ENCODE measurements at regions not wholly inside any gene's neighbourhood (a gene's known extent, or its start where the extent isn't known, plus 50 kb on each side); places are given as distances from the start of the nearest gene placed in this dataset.

DNA sequence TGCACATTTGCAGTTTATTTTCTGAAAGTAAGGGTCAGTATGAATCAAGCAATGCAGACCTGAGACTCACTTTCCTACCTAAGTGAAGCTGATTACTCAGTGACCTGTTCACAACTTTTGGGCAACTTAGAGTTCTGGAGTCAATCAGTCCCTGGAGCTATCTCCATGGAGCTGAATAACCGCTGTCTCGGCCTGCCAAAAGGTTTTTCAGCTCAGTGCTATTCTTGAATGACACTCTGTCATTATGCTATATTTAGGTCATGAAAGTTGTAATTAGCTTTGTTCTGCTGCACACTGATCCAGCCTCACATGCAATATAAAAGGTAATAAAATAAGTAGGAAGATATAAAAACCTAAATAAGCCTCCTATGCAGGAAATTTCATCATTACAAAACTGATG is 356.0 kb downstream of the BMP2 start:
- ChIA-PET CTCF (interaction anchor here (1.0 to 1.3 kb wide), 2 partner anchors 9 to 672 kb away, joined by 3 to 5 read pairs; no protein-coding TSS in a partner anchor), POLR2A (no interaction called here)
- H3K79me2 ChIP-seq (ENCODE audit: insufficient read depth), result no peaks in the 10 kb centered on the region
- no peaks in the 10 kb centered on the region for H3K27me3 ChIP-seq (ENCODE audit: insufficient read depth)
- H3F3A ChIP-seq (replicated peaks; ENCODE audit: insufficient read depth), result no peaks in the 10 kb centered on the region
- DNase-seq, result no peak
- no peaks in the 10 kb centered on the region for H3K9me2 ChIP-seq
- WGBS (ENCODE audit: low lambda C conversion rate), result 26% methylated on average over 2 of the region's 2 CpGs
- no peak overlapping the region for H3K4me2 ChIP-seq
- H2AFZ ChIP-seq (ENCODE audit: low read depth), result no peak overlapping the region
- no peaks in the 10 kb centered on the region for H3K4me1 ChIP-seq (ENCODE audit: control insufficient read depth in 1 of 2, insufficient read depth in 2 of 2, low read depth in 1 of 2, low read length in 1 of 2)
- H3K9me3 ChIP-seq, result no peaks in the 10 kb centered on the region
- H3K9ac ChIP-seq, result no peak overlapping the region
- H3K36me3 ChIP-seq (replicated peaks in 1 of 2; ENCODE audit: control insufficient read depth in 1 of 2, insufficient read depth in 2 of 2, low read length in 1 of 2), result no peaks in the 10 kb centered on the region
- H3K4me3 ChIP-seq (ENCODE audit: low read depth in 2 of 2, low read length in 1 of 2), result no peak overlapping the region
- H3K27ac ChIP-seq (ENCODE audit: low read depth in 2 of 2, low read length in 1 of 2), result no peak overlapping the region
- H4K20me1 ChIP-seq (ENCODE audit: insufficient read depth), result no peaks in the 10 kb centered on the region
- TF ChIP-seq SMC3 (IDR thresholded peaks at IDR 0.05; ENCODE audit: low read depth, low read length), result no peak
- no peak for TF ChIP-seq NRF1 (IDR thresholded peaks at IDR 0.05; ENCODE audit: low read depth, low read length)
- TF ChIP-seq, protein P1, sequence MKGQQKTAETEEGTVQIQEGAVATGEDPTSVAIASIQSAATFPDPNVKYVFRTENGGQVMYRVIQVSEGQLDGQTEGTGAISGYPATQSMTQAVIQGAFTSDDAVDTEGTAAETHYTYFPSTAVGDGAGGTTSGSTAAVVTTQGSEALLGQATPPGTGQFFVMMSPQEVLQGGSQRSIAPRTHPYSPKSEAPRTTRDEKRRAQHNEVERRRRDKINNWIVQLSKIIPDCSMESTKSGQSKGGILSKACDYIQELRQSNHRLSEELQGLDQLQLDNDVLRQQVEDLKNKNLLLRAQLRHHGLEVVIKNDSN (IDR thresholded peaks at IDR 0.05; ENCODE audit: borderline replicate concordance, low read depth), result no peak
- no peak for TF ChIP-seq FOXJ3 (CRISPR knock-in tag; IDR thresholded peaks at IDR 0.05)
- TF ChIP-seq TCF12 (IDR thresholded peaks at IDR 0.05), result no peak
- no peak for TF ChIP-seq JUND (IDR thresholded peaks at IDR 0.05)
- TF ChIP-seq, protein P2, sequence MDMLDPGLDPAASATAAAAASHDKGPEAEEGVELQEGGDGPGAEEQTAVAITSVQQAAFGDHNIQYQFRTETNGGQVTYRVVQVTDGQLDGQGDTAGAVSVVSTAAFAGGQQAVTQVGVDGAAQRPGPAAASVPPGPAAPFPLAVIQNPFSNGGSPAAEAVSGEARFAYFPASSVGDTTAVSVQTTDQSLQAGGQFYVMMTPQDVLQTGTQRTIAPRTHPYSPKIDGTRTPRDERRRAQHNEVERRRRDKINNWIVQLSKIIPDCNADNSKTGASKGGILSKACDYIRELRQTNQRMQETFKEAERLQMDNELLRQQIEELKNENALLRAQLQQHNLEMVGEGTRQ (IDR thresholded peaks at IDR 0.05; ENCODE audit: borderline replicate concordance, low read depth, low read length), result no peak
- TF ChIP-seq, protein P3, sequence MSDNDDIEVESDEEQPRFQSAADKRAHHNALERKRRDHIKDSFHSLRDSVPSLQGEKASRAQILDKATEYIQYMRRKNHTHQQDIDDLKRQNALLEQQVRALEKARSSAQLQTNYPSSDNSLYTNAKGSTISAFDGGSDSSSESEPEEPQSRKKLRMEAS (IDR thresholded peaks at IDR 0.05; ENCODE audit: low read depth), result no peak
- TF ChIP-seq EP300 (IDR thresholded peaks at IDR 0.05; ENCODE audit: borderline replicate concordance in 1 of 2, low read depth in 1 of 2, low read length in 1 of 2), result no peak
- TF ChIP-seq, protein P4, sequence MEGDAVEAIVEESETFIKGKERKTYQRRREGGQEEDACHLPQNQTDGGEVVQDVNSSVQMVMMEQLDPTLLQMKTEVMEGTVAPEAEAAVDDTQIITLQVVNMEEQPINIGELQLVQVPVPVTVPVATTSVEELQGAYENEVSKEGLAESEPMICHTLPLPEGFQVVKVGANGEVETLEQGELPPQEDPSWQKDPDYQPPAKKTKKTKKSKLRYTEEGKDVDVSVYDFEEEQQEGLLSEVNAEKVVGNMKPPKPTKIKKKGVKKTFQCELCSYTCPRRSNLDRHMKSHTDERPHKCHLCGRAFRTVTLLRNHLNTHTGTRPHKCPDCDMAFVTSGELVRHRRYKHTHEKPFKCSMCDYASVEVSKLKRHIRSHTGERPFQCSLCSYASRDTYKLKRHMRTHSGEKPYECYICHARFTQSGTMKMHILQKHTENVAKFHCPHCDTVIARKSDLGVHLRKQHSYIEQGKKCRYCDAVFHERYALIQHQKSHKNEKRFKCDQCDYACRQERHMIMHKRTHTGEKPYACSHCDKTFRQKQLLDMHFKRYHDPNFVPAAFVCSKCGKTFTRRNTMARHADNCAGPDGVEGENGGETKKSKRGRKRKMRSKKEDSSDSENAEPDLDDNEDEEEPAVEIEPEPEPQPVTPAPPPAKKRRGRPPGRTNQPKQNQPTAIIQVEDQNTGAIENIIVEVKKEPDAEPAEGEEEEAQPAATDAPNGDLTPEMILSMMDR (IDR thresholded peaks at IDR 0.05), result no peak
- no peak for TF ChIP-seq RFX5 (IDR thresholded peaks at IDR 0.05; ENCODE audit: low read length)
- TF ChIP-seq RAD21 (IDR thresholded peaks at IDR 0.05; ENCODE audit: low read length), result no peak
- TF ChIP-seq, protein P5, sequence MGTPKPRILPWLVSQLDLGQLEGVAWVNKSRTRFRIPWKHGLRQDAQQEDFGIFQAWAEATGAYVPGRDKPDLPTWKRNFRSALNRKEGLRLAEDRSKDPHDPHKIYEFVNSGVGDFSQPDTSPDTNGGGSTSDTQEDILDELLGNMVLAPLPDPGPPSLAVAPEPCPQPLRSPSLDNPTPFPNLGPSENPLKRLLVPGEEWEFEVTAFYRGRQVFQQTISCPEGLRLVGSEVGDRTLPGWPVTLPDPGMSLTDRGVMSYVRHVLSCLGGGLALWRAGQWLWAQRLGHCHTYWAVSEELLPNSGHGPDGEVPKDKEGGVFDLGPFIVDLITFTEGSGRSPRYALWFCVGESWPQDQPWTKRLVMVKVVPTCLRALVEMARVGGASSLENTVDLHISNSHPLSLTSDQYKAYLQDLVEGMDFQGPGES (IDR thresholded peaks at IDR 0.05; ENCODE audit: low read depth, low read length), result no peak
- no peak for TF ChIP-seq RCOR1 (IDR thresholded peaks at IDR 0.05; ENCODE audit: low read length)
- no peak for TF ChIP-seq ELF1 (IDR thresholded peaks at IDR 0.05)
- TF ChIP-seq CHD2 (IDR thresholded peaks at IDR 0.05; ENCODE audit: low read length, partially characterized antibody), result no peak
- no peak for TF ChIP-seq SIN3A (IDR thresholded peaks at IDR 0.05; ENCODE audit: borderline replicate concordance, low read depth, low read length)
- no peak for TF ChIP-seq TEAD4 (IDR thresholded peaks at IDR 0.05; ENCODE audit: borderline replicate concordance, insufficient read depth)
- TF ChIP-seq GATA2 (CRISPR knock-in tag; IDR thresholded peaks at IDR 0.05), result no peak
